Esophagus muscularis mucosa (tissue), 4 donors: ENCODE measurements at regions not wholly inside any gene's neighbourhood (a gene's known extent, or its start where the extent isn't known, plus 50 kb on each side); places are given as distances from the start of the nearest gene placed in this dataset.

Experiments used
- DNase-seq: peaks from one replicate; pipeline ENCODE4 v3.0.0-alpha.2; 2017; ENCODE audit errors: extremely low spot score
- H3K27ac ChIP-seq, 4 donors: fragments of 200-600 bp; sonication (generic); replicated peaks in 1 of 4; 1 replicate in 3 of 4; 2 replicates in 1 of 4; pipeline ENCODE4 v1.5.1; 2016 to 2019; ENCODE audit warnings: mild to moderate bottlenecking in 1 of 4
- H3K27me3 ChIP-seq, 4 donors: fragments of 200-600 bp; sonication (generic); one replicate each; pipeline versions ENCODE4 v1.5.1 to v1.6.0; 2016 to 2019
- H3K36me3 ChIP-seq, 4 donors: fragments of 200-600 bp; sonication (generic); one replicate each; pipeline ENCODE4 v1.5.1; 2016 to 2019
- H3K4me1 ChIP-seq, 4 donors: fragments of 200-600 bp; sonication (generic); one replicate each; pipeline ENCODE4 v1.5.1; 2016 to 2019
- H3K4me3 ChIP-seq, 4 donors: fragments of 200-600 bp; sonication (generic); 1 replicate in 2 of 4; 2 replicates in 2 of 4; pipeline ENCODE4 v1.5.1; 2016 to 2019; ENCODE audit warnings: mild to moderate bottlenecking in 4 of 4, moderate library complexity in 1 of 4
- H3K9me3 ChIP-seq, 4 donors: fragments of 200-600 bp; sonication (generic); 1 replicate in 3 of 4; 2 replicates in 1 of 4; pipeline ENCODE4 v1.5.1; 2016 to 2019
- CTCF ChIP-seq, 3 experiments: fragments of 200-600 bp in 2 of 3; fragments of 450-650 bp in 1 of 3; sonication (generic) in 2 of 3; IDR thresholded peaks; one replicate each; pipeline ENCODE4 v1.5.1; 2017 to 2019; ENCODE audit warnings: antibody characterized with exemption in 3 of 3, mild to moderate bottlenecking in 2 of 3, moderate library complexity in 1 of 3
- EP300 ChIP-seq: sonication (generic); formaldehyde crosslinking; IDR thresholded peaks from one replicate; pipeline ENCODE4 v1.6.1; 2017; ENCODE audit warnings: antibody characterized with exemption
- POLR2A ChIP-seq: fragments of 450-650 bp; IDR thresholded peaks from one replicate; pipeline ENCODE4 v1.6.1; 2017; ENCODE audit warnings: antibody characterized with exemption, moderate library complexity, mild to moderate bottlenecking, low read depth
- POLR2AphosphoS5 ChIP-seq, 2 donors: sonication (generic); formaldehyde crosslinking; IDR thresholded peaks; one replicate each; pipeline ENCODE4 v1.6.1; 2017; ENCODE audit warnings: antibody characterized with exemption in 2 of 2
- WGBS: methylation state at CpG from one replicate; pipeline ENCODE4 v1.1.5; 2018; 5-methylcytosine and 5-hydroxymethylcytosine counted together
- intact Hi-C: fragments of 100-400 bp; cut with DNase I; formaldehyde crosslinking; loops from one replicate; pipeline ENCODE4 v1.15.1; 2023

DNA sequence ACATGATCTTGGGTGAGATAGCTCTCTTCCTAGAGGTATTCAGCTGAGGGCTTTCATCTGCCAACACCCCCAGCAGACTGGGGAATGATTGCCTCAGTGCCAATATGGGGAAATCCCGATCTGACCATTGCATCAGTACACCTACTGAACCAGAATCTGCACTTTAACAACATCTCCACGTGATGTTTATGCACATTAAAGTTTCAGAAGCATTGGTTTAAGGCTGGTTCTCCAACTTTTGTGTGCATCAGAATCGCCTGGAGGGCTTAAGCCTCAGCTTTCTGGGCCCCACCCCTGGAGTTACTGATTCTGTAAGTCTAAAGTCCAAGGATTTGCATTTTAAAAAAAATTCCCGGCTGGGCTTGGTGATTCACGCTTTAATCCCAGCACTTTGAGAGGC lies 123.6 kb upstream of the MED13 start:
- DNase-seq: no peak
- intact Hi-C loops: no loop called here
- TF ChIP-seq POLR2AphosphoS5 (IDR thresholded peaks at IDR 0.05): no peak
- no peak for TF ChIP-seq EP300
- Histone ChIP-seq H3K4me1 (no peaks in the 10 kb centered on the region), H3K36me3 (no peaks in the 10 kb centered on the region), H3K27me3 (no peaks in the 10 kb centered on the region), H3K27ac (no peak overlapping the region), H3K9me3 (no peaks in the 10 kb centered on the region), H3K4me3 (no peak overlapping the region)
- 82% methylated on average over 5 of the region's 5 CpGs for WGBS

GRCh38 chr17:62187681-62188080 lies 122.6 kb upstream of the MED13 start:
- no peak for TF ChIP-seq POLR2AphosphoS5 (IDR thresholded peaks at IDR 0.05)
- no peak for TF ChIP-seq CTCF (IDR thresholded peaks at IDR 0.05)
- TF ChIP-seq EP300: no peak
- TF ChIP-seq POLR2A: no peak
- Histone ChIP-seq H3K36me3 (no peaks in the 10 kb centered on the region), H3K4me3 (no peak overlapping the region), H3K27ac (no peak overlapping the region), H3K4me1 (no peaks in the 10 kb centered on the region), H3K27me3 (no peaks in the 10 kb centered on the region), H3K9me3 (no peaks in the 10 kb centered on the region)
- 44% methylated on average over 2 of the region's 3 CpGs for WGBS
- no peak for DNase-seq
- intact Hi-C loops: no loop called here

DNA sequence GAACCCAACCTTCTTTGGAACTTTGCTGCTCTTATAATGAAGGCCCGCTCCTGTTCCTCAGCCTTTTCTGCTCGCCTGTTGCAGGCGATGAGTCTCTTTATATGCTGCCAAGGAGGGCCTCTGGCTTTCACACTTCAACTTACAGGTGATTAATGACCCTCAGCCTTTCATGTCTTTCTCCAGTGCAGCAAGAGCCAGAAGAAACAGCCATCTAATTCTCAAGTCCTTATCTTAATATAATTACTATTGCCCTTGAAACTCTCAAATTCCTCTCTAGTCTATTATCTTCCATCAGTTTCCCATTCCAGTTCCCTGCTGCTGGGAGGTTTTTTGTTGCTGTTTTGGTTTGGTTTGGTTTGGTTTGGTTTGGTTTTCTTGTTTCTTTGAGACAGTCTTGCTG lies 121.8 kb upstream of the MED13 start:
- Histone ChIP-seq H3K27me3 (no peaks in the 10 kb centered on the region), H3K9me3 (peaks cover 0 to 3% (median under 1%) of the 10 kb centered on the region in 4 donors), H3K36me3 (no peaks in the 10 kb centered on the region), H3K27ac (no peak overlapping the region), H3K4me1 (no peaks in the 10 kb centered on the region), H3K4me3 (no peak overlapping the region)
- intact Hi-C loops: no loop called here
- WGBS: 68% methylated on average over 3 of the region's 3 CpGs
- no peak for DNase-seq
- no peak for TF ChIP-seq POLR2A
- no peak for TF ChIP-seq EP300
- TF ChIP-seq CTCF (IDR thresholded peaks at IDR 0.05): no peak
- TF ChIP-seq POLR2AphosphoS5 (IDR thresholded peaks at IDR 0.05): no peak

DNA sequence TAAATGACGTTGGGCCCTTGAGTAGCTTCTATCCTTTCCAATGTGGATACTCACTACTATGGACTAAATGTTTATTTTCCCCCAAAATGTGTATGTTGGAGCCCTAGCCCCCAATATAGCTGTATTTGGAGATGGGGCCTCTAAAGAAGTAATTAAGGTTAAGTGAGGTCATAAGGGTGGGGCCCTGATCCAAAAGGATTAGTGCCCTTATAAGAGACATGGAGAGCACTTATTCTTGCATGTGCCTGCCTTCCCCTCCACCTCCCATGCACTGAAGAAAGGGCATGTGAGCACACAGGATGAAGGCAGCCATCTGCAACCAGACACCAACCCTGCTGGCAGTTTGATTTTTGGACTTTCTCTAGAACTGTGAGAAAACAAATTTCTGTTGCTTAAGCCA lies 115.7 kb upstream of the MED13 start:
- no peaks in the 10 kb centered on the region for H3K4me1 ChIP-seq
- no peaks in the 10 kb centered on the region for H3K36me3 ChIP-seq
- intact Hi-C loops: no loop called here
- H3K27ac ChIP-seq: no peak overlapping the region
- no peak for DNase-seq
- peaks cover 0 to 22% (median 18%) of the 10 kb centered on the region in 4 donors for H3K9me3 ChIP-seq
- no peaks in the 10 kb centered on the region for H3K27me3 ChIP-seq
- 86% methylated on average over 1 of the region's 1 CpG for WGBS
- TF ChIP-seq EP300 (no peak), CTCF (IDR thresholded peaks at IDR 0.05) (no peak)
- H3K4me3 ChIP-seq: no peak overlapping the region

GRCh38 chr17:62179525-62180161 lies 114.6 kb upstream of the MED13 start:
- TF ChIP-seq CTCF (IDR thresholded peaks at IDR 0.05): no peak
- TF ChIP-seq POLR2AphosphoS5 (IDR thresholded peaks at IDR 0.05): no peak
- no peak for TF ChIP-seq EP300
- no peak for TF ChIP-seq POLR2A
- no peak for DNase-seq
- H3K9me3 ChIP-seq: peaks cover 0 to 22% (median 18%) of the 10 kb centered on the region in 4 donors
- no peaks in the 10 kb centered on the region for H3K36me3 ChIP-seq
- 87% methylated on average over 5 of the region's 5 CpGs for WGBS
- H3K27me3 ChIP-seq: no peaks in the 10 kb centered on the region
- no peaks in the 10 kb centered on the region for H3K4me1 ChIP-seq
- no peak overlapping the region for H3K4me3 ChIP-seq
- intact Hi-C loops: no loop called here
- no peak overlapping the region for H3K27ac ChIP-seq
